ENCODE measurements at regions not wholly inside any gene's neighbourhood (a gene's known extent, or its start where the extent isn't known, plus 50 kb on each side); places are given as distances from the start of the nearest gene placed in this dataset.
A peak's percentile ranks its signal among the peaks of the same experiment; 100 is the strongest.

- DNase-seq = no peak
These were observed 83.3 kb upstream of the PCGF5 start for GRCh38 chr10:91137011-91137643.

GRCh38 chr10:91137822-91138221 is 82.6 kb upstream of the PCGF5 start:
- DNase-seq = no peak

GRCh38 chr10:91140995-91141549 is 79.4 kb upstream of the PCGF5 start:
- DNase-seq = no peak

- DNase-seq = no peak
These were observed 75.5 kb upstream of the PCGF5 start for GRCh38 chr10:91144961-91145360.

GRCh38 chr10:91146146-91146545 is 74.3 kb upstream of the PCGF5 start:
- no peak for DNase-seq

GRCh38 chr10:91149550-91149949 is 70.9 kb upstream of the PCGF5 start:
- DNase-seq = no peak

- no peak for DNase-seq
These were observed 69.8 kb upstream of the PCGF5 start for GRCh38 chr10:91150631-91151030.

- DNase-seq = no peak
These were observed 67.0 kb upstream of the PCGF5 start for GRCh38 chr10:91153508-91153907.

- no peak for DNase-seq
These were observed 65.6 kb upstream of the PCGF5 start for GRCh38 chr10:91154842-91155241.

GRCh38 chr10:91156196-91156595 is 64.3 kb upstream of the PCGF5 start:
- DNase-seq = no peak

- DNase-seq = no peak
These were observed 61.1 kb upstream of the PCGF5 start for GRCh38 chr10:91159254-91159783.

- DNase-seq = no peak
These were observed 58.4 kb upstream of the PCGF5 start for GRCh38 chr10:91162050-91162494.

GRCh38 chr10:91162495-91163268 is 57.8 kb upstream of the PCGF5 start:
- peak; percentile 17 for DNase-seq

GRCh38 chr10:91163269-91163868 is 57.1 kb upstream of the PCGF5 start:
- DNase-seq = peak; percentile 49

- peak; percentile 17 for DNase-seq
These were observed 56.5 kb upstream of the PCGF5 start for GRCh38 chr10:91163869-91164474.

- DNase-seq = no peak
These were observed 55.9 kb upstream of the PCGF5 start for GRCh38 chr10:91164520-91165065.

GRCh38 chr10:91167406-91167805 is 53.1 kb upstream of the PCGF5 start:
- DNase-seq = no peak

- no peak for DNase-seq
These were observed 50.0 kb upstream of the PCGF5 start for GRCh38 chr10:91170418-91170817.

Data from muscle of arm (tissue), 1 donor.